ENCODE measurements at regions not wholly inside any gene's neighbourhood (a gene's known extent, or its start where the extent isn't known, plus 50 kb on each side); places are given as distances from the start of the nearest gene placed in this dataset.

DNA sequence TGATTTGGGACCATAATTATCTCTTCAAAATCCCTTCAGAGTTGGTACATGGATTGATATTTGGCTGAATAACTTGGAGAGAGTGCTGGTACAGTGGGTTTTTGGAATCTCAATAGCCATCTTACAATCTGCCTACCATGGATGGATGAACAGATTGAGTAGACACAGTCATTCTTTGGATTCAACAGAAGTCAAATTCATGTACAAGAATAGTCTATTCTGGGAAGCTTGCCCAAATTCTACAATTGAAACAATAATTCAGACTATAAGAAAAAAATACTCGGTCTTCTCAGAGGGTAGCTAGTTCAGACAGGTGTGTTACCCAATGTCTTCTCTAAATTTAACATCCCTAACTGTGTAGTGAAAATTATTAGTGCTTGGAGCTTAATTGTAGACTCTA lies 574.0 kb downstream of the LRRIQ3 start (continued):
- no peak for TF ChIP-seq NFYA (IDR thresholded peaks at IDR 0.05; ENCODE audit: borderline replicate concordance, low read depth, low read length)
- TF ChIP-seq SUZ12 (IDR thresholded peaks at IDR 0.05; ENCODE audit: unreplicated experiment) = no peak
- TF ChIP-seq POLR2A (IDR thresholded peaks at IDR 0.05; ENCODE audit: low read depth, low read length) = no peak
- TF ChIP-seq ZBED1 (IDR thresholded peaks at IDR 0.05; ENCODE audit: borderline replicate concordance) = no peak
- TF ChIP-seq ESRRA (IDR thresholded peaks at IDR 0.05; ENCODE audit: low read length) = no peak
- TF ChIP-seq TAF1 (IDR thresholded peaks at IDR 0.05; ENCODE audit: borderline replicate concordance, low read depth, low read length) = no peak
- TF ChIP-seq, protein P1, sequence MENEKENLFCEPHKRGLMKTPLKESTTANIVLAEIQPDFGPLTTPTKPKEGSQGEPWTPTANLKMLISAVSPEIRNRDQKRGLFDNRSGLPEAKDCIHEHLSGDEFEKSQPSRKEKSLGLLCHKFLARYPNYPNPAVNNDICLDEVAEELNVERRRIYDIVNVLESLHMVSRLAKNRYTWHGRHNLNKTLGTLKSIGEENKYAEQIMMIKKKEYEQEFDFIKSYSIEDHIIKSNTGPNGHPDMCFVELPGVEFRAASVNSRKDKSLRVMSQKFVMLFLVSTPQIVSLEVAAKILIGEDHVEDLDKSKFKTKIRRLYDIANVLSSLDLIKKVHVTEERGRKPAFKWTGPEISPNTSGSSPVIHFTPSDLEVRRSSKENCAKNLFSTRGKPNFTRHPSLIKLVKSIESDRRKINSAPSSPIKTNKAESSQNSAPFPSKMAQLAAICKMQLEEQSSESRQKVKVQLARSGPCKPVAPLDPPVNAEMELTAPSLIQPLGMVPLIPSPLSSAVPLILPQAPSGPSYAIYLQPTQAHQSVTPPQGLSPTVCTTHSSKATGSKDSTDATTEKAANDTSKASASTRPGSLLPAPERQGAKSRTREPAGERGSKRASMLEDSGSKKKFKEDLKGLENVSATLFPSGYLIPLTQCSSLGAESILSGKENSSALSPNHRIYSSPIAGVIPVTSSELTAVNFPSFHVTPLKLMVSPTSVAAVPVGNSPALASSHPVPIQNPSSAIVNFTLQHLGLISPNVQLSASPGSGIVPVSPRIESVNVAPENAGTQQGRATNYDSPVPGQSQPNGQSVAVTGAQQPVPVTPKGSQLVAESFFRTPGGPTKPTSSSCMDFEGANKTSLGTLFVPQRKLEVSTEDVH (IDR thresholded peaks at IDR 0.05; ENCODE audit: low read depth, partially characterized antibody) = no peak

DNA sequence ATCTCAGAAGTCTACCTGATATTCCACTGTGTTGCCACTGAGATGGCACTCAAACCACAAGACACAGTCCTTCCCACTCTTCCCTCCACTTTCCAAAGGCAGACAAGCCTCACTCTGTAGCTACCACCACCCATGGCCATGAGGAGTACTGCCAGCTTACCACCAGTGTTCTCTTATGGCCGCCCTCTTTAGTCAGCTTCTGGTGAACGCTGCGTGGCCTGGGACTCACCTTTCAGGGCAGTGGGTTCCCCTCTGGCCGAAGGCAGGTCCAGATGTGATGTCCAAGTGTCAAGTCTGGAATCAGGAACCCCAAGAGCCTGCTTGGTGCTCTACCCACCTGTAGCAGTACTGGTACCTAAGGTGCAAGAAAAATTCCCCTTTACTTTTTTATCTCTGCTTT lies 580.8 kb downstream of the LRRIQ3 start:
- RAD21 ChIA-PET (ENCODE audit: unreplicated experiment) = no interaction called here
- H3K27me3 ChIP-seq (replicated peaks in 1 of 2; ENCODE audit: control insufficient read depth in 2 of 2, insufficient read depth in 2 of 2, low read length in 1 of 2) = no peaks in the 10 kb centered on the region
- no peaks in the 10 kb centered on the region for H3K9me3 ChIP-seq (replicated peaks; ENCODE audit: control insufficient read depth, insufficient read depth, low read length)
- intact Hi-C loops (cut with micrococcal nuclease; ENCODE audit: unreplicated experiment) (no loop called here), in situ Hi-C loops (cut with MboI) (no loop called here)
- H3K4me1 ChIP-seq (ENCODE audit: control insufficient read depth, insufficient read depth, low read length) = no peaks in the 10 kb centered on the region
- no peak overlapping the region for H2AFZ ChIP-seq (ENCODE audit: control insufficient read depth, low read depth, low read length)
- SMC1A ChIA-PET (ENCODE audit: uncharacterized antibody, unreplicated experiment) = no interaction called here
- H3K36me3 ChIP-seq (ENCODE audit: control insufficient read depth in 2 of 2, insufficient read depth in 2 of 2, low read length in 1 of 2) = no peaks in the 10 kb centered on the region
- no peaks in the 10 kb centered on the region for H4K20me1 ChIP-seq (ENCODE audit: control insufficient read depth, insufficient read depth)
- WGBS (ENCODE audit: insufficient coverage, insufficient replicate concordance, low lambda C conversion rate, missing lambda C conversion rate) = 6% methylated on average over 4 of the region's 4 CpGs
- no TSS peak for BruUV-seq (replicated peaks)
- no peak overlapping the region for H3K9ac ChIP-seq (ENCODE audit: control insufficient read depth, insufficient read depth, low read length)
- no peak overlapping the region for H3K4me2 ChIP-seq (ENCODE audit: control insufficient read depth, insufficient read depth)
- FAIRE-seq (no peak), DNase-seq (ENCODE audit: low read depth, low spot score) (no peak), ATAC-seq (no peak)
- POLR2A ChIA-PET = no interaction called here
- H3K27ac ChIP-seq (ENCODE audit: control insufficient read depth, insufficient read depth) = no peak overlapping the region
- CTCF ChIA-PET = no interaction called here
- H3K4me3 ChIP-seq = no peak overlapping the region
- no peaks in the 10 kb centered on the region for H3K79me2 ChIP-seq (ENCODE audit: control insufficient read depth, insufficient read depth, low read length)
- TF ChIP-seq, protein P2, sequence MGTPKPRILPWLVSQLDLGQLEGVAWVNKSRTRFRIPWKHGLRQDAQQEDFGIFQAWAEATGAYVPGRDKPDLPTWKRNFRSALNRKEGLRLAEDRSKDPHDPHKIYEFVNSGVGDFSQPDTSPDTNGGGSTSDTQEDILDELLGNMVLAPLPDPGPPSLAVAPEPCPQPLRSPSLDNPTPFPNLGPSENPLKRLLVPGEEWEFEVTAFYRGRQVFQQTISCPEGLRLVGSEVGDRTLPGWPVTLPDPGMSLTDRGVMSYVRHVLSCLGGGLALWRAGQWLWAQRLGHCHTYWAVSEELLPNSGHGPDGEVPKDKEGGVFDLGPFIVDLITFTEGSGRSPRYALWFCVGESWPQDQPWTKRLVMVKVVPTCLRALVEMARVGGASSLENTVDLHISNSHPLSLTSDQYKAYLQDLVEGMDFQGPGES (IDR thresholded peaks at IDR 0.05) = no peak
- TF ChIP-seq MLLT1 (IDR thresholded peaks at IDR 0.05) (no peak), ZNF622 (IDR thresholded peaks at IDR 0.05) (no peak), CTCF (IDR thresholded peaks at IDR 0.05 in 2 of 3, conservative IDR thresholded peaks at IDR 0.05 in 1 of 3; ENCODE audit: control insufficient read depth in 2 of 3, extremely low read depth in 1 of 3, insufficient read depth in 1 of 3, low read depth in 3 of 3, low read length in 3 of 3) (no peak), ZNF274 (IDR thresholded peaks at IDR 0.05; ENCODE audit: insufficient read depth, insufficient read length) (no peak), SUZ12 (IDR thresholded peaks at IDR 0.05; ENCODE audit: unreplicated experiment) (no peak)
